Stimulated activated CD4-positive, alpha-beta T cell treated with anti-CD3 and anti-CD28 coated beads, Interleukin-4, amount 100 ng/mL, for 1 hour (primary cell): ENCODE measurements at regions not wholly inside any gene's neighbourhood (a gene's known extent, or its start where the extent isn't known, plus 50 kb on each side); places are given as distances from the start of the nearest gene placed in this dataset.

Experiments used
- DNase-seq: peaks from one replicate; pipeline ENCODE4 v3.0.0-alpha.2; 2020

DNA sequence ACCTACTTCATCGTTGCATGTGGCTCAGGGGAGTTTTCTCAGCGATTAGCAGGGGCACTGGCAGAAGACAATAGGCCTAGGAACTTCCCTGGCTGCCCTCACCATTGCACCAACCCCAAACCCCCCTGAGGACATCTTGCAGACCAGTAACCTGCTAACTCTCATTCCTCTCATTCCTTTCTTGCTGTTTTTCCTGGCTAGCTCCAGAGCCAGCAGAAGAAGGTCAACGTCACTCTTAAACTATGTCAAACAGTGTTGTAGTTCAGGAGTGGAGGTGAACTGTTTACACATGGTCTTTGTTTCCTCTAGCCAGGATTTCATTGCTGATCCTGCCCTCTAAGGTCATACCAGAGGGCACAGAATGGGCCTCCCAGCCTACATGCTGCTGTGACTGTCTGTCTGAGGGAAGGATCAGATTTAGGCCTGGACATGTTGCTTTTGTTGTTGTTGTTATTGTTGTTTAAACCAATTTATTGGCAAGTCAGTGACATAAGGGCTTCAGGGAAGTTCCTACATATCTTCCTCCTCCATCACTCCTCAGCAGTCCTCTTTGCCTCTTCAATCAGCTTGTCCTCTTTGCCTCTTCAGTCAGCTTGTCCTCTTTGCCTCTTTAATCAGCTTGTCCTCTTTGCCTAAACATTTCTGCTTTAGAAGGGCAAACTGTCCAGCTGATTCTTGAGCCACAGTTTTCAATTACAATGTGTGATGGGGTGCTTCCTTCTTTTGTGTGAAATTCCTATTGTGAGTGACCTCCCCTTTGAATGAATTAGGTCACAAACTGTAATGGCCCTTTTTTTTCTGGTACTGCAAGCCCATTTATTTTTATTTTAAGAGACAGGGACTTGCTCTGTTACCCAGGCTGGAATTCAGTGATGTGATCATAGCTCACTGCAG lies 471.9 kb upstream of the TNP1 start:
- DNase-seq: no peak

DNA sequence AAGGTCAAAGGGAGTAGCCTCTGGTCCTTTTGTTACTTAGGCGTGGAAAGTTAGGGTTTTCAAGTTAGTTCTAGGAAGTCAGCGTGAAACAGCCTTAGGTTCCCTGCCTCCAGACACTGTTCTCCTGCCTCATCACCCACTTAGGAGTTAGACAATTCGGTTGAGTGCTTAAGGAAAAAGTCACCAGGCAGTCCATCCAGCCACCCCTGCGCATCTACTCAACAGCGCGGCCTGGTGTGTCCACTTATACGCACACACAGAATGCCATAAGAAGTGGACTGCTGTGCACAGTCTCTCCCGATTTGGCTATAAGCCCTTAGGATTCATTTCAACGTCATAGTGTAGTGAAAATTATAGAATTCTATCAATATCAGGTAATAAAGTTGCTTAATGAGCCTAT lies 470.8 kb upstream of the TNP1 start:
- DNase-seq: no peak

DNA sequence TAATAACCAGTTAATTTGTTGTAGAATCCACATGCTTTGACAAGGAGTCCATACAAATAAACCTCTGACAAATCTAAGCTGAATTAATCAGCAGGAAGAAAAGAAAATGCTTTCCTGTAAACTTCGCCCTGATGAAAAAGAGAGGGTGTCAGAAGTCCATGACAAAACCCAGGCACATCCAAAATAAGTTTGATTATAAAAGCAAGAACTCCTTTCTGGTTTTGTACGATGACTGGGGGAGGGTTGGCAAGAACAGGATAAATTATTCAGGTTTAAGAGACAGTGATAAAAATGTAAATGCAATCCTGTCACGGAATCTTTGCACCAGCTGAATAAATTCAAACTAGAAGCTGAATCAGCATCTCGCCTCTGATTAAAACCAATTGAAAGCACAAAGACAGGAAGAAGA lies 469.2 kb upstream of the TNP1 start:
- DNase-seq: no peak

DNA sequence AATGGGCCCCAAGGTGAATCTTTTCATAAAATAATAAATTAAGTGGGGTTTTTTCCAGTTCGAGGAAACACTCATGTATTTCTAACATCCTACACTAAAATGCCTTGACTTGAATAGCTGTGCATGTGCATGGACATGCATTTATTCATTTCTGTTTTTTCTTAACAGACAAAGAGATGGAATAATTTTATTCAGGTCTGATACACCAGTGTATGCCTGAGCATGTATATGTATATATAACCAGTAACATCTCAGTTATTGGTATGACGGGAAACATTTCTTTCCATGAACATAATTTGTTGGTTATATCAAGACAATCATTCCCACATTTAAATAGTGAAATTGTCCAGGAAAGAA lies 468.7 kb upstream of the TNP1 start:
- no peak for DNase-seq

- DNase-seq: no peak
These were observed 468.2 kb upstream of the TNP1 start for GRCh38 chr2:217327953-217328621.

DNA sequence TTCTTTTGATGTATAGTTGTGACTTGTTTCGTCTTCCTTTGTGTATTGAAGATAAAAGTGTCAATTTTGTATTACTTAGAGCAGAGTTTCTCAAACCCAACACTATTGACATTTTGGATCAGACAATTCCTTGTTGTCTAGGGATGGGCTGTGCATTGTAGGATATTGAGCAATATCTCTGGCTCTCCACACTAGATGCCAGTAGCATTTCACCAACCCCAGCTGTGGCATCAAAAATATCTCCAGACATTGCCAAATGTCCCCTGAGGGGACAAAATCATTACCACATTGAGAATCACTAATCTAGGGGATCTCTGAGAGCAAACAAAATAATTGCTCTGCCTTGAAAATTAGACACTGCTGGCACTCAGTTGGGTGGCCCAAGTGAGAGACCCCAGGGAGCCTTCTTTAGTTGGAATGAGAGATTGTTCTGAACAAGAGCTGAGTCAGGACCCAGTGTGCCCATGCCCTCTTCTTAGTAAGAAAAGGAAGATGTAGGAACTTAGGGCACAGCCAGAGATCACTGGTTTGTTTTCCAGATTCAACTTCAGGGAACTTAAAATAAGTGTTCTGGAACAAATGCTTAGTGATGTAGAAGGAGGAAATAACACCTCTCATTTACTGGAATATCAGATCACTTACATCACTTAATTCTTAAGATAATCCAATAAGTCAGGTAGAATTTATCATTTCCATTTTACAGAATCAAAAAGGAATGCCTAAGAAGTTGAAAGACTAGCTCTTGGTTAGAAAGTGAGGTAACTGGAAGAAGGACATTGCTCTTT lies 466.6 kb upstream of the TNP1 start:
- no peak for DNase-seq

GRCh38 chr2:217325816-217326215 lies 466.0 kb upstream of the TNP1 start:
- no peak for DNase-seq

- DNase-seq: no peak
These were observed 465.4 kb upstream of the TNP1 start for GRCh38 chr2:217325251-217325650.

DNA sequence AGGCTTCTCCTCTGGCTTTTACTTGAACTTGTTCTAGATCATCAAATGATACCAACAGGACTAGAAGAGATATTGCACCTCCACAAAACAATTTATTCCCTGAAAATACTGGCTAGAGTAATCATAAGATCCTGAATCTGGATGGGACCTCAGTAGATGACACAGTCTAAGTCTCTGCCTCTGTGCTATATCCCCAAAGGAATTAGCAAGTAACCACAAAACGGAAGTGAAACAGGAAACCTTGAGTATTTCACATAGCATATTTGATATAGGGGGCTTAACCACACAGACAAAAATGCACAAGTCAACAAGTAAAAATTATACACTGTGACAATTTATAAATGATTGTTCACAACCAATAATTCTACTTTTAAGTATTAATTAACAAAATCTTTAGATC lies 456.9 kb upstream of the TNP1 start:
- DNase-seq: no peak

- no peak for DNase-seq
These were observed 454.2 kb upstream of the TNP1 start for GRCh38 chr2:217314021-217314460.

DNA sequence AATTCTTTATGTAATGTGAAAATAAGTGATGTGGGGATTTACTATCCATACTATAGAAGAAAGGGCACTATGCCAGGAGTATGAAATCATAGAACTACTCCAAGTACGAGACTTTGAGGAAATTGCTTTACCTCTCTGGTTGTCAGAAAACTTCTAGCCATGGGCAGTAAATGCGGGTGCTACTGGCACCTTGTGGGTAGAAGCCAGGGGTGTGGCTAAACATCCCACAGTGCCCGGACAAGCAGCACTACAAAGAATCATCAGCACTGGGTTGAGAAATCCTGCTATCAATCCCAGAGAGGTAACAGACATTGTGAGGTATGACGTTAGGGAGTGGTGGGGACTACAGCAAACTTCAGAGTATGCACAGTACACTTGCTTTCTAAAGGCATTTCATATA lies 453.5 kb upstream of the TNP1 start:
- DNase-seq: no peak

GRCh38 chr2:217309056-217309455 lies 449.2 kb upstream of the TNP1 start:
- no peak for DNase-seq

GRCh38 chr2:217307023-217307422 lies 447.2 kb upstream of the TNP1 start:
- DNase-seq: no peak

DNA sequence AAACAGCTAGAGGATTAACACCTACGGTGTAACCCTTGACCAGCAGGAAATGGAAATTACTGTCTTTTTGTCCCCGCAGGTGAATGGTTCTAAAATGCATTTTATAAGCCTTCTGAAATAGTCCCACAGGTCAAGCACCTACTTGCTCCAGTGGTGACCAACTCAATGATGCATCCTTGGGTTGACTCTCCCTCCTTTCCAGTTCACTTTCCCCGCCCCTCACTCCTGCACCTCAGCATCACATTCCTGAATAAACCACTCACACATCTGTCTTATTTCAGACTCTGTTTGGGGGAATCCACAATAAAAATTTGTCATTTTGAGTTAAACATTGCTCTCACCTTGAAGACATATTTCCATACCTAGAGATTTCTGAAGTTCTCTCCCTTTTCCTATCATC lies 446.0 kb upstream of the TNP1 start:
- DNase-seq: no peak

- DNase-seq: no peak
These were observed 444.7 kb upstream of the TNP1 start for GRCh38 chr2:217304582-217304981.

DNA sequence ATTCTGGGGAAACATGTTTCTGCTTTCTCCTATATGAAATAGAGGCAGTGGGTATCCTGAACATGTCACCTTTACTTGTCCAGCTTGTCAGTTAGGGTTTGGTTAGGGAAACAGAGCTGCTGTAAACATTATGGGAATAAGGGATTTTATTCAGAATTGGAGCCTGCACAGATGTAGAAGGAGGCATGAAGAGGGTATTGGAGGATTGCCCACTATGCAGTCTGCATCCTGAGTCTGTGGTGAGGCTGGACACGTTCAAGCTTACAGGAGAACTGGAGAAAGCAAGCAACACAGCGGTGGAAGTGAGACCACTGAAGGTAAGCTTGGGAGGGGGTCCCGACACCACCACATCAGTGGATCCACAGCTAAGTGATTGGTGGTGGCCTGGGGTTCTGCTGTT lies 443.0 kb upstream of the TNP1 start:
- no peak for DNase-seq

GRCh38 chr2:217301142-217301925 lies 441.5 kb upstream of the TNP1 start:
- no peak for DNase-seq

DNA sequence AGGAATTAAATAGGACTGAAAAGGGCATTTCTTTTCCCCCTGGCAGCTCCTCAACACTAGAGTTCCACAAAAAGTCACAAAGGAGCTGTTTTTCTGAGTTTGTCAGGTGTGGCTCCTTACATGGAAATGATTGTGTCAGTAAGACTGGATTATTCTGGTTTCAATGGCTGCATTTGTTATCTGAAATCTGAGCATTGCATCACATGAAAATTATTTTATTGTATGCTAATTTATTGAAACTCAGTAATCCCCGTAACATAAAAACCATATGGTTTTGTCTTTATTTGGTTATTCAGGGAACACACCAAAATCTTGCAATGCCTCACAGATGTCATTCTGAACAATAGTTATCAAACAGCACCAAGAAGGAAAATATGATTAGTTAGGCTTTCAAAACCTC lies 439.7 kb upstream of the TNP1 start:
- DNase-seq: no peak

GRCh38 chr2:217297096-217297495 lies 437.2 kb upstream of the TNP1 start:
- DNase-seq: no peak

GRCh38 chr2:217294818-217295217 lies 435.0 kb upstream of the TNP1 start:
- no peak for DNase-seq

GRCh38 chr2:217294211-217294610 lies 434.3 kb upstream of the TNP1 start:
- no peak for DNase-seq

GRCh38 chr2:217293607-217294006 lies 433.7 kb upstream of the TNP1 start:
- DNase-seq: no peak

GRCh38 chr2:217293046-217293445 lies 433.2 kb upstream of the TNP1 start:
- no peak for DNase-seq
